A204.1 (cell line): ENCODE measurements at regions not wholly inside any gene's neighbourhood (a gene's known extent, or its start where the extent isn't known, plus 50 kb on each side); places are given as distances from the start of the nearest gene placed in this dataset.

Experiments
- FAIRE-seq: peaks from 2 replicates; lab custom pipeline; 2012; peaks lifted over from hg19 to GRCh38; lab: Jason Lieb, UNC

- no peak for FAIRE-seq
Observed at GRCh38 chr14:100659345-100660001, 67.2 kb upstream of the DLK1 start.

GRCh38 chr14:100660498-100660881 lies 66.2 kb upstream of the DLK1 start:
- no peak for FAIRE-seq

- FAIRE-seq: no peak
Observed at GRCh38 chr14:100660882-100661635, 65.6 kb upstream of the DLK1 start.

GRCh38 chr14:100662879-100663760 lies 63.6 kb upstream of the DLK1 start:
- FAIRE-seq: peak; percentile 59

GRCh38 chr14:100663761-100664052 lies 63.0 kb upstream of the DLK1 start:
- no peak for FAIRE-seq

- no peak for FAIRE-seq
Observed at GRCh38 chr14:100664231-100664630, 62.5 kb upstream of the DLK1 start.

GRCh38 chr14:100664841-100665510 lies 61.7 kb upstream of the DLK1 start:
- no peak for FAIRE-seq

- FAIRE-seq: no peak
Observed at GRCh38 chr14:100665511-100666032, 61.1 kb upstream of the DLK1 start.

- FAIRE-seq: no peak
Observed at GRCh38 chr14:100666403-100666802, 60.3 kb upstream of the DLK1 start.

GRCh38 chr14:100666851-100667250 lies 59.8 kb upstream of the DLK1 start:
- FAIRE-seq: no peak

GRCh38 chr14:100667656-100668055 lies 59.0 kb upstream of the DLK1 start:
- no peak for FAIRE-seq

GRCh38 chr14:100668352-100668751 lies 58.3 kb upstream of the DLK1 start:
- FAIRE-seq: no peak

- no peak for FAIRE-seq
Observed at GRCh38 chr14:100669011-100669412, 57.7 kb upstream of the DLK1 start.

GRCh38 chr14:100669468-100669867 lies 57.2 kb upstream of the DLK1 start:
- no peak for FAIRE-seq

GRCh38 chr14:100670017-100670752 lies 56.5 kb upstream of the DLK1 start:
- FAIRE-seq: no peak

GRCh38 chr14:100670753-100671049 lies 56.0 kb upstream of the DLK1 start:
- no peak for FAIRE-seq

GRCh38 chr14:100671386-100671901 lies 55.2 kb upstream of the DLK1 start:
- no peak for FAIRE-seq

GRCh38 chr14:100671906-100672305 lies 54.8 kb upstream of the DLK1 start:
- no peak for FAIRE-seq

GRCh38 chr14:100673085-100673806 lies 53.4 kb upstream of the DLK1 start:
- no peak for FAIRE-seq

- FAIRE-seq: no peak
Observed at GRCh38 chr14:100673807-100674154, 52.9 kb upstream of the DLK1 start.

GRCh38 chr14:100674428-100674827 lies 52.3 kb upstream of the DLK1 start:
- FAIRE-seq: no peak
